WTC11 (cell line): ENCODE measurements at regions not wholly inside any gene's neighbourhood (a gene's known extent, or its start where the extent isn't known, plus 50 kb on each side); places are given as distances from the start of the nearest gene placed in this dataset.

ENCODE experiments used
- ATAC-seq: fragments of 200-7000 bp; cut with Tn5 transposase; 2 replicates; pipeline ENCODE4 v1.10.0; 2021; ENCODE audit warnings: mild to moderate bottlenecking, moderate library complexity
- CTCF ChIA-PET: fragments of 300-600 bp; sonication (Branson Sonifier 250); formaldehyde crosslinking; loops from one replicate; lab custom pipeline; 2021; ENCODE audit warnings: antibody characterized with exemption; lab: Charles Lee
- POLR2A ChIA-PET: fragments of 350-600 bp; sonication (Branson Sonifier 250); formaldehyde crosslinking; loops from one replicate; lab custom pipeline; 2021; ENCODE audit warnings: antibody characterized with exemption; lab: Charles Lee
- DNase-seq: peaks from one replicate; pipeline ENCODE4 v3.0.0; 2021; ENCODE audit warnings: low spot score
- H3K27ac Mint-ChIP-seq: 2 replicates; pipeline ENCODE4 v1.8.0; 2021; ENCODE audit warnings: mixed read lengths
- H3K27me3 Mint-ChIP-seq: 2 replicates; pipeline ENCODE4 v1.8.0; 2021; ENCODE audit warnings: low read depth, mild to moderate bottlenecking, moderate library complexity, mixed read lengths
- H3K36me3 Mint-ChIP-seq: 2 replicates; pipeline ENCODE4 v1.8.0; 2021; ENCODE audit warnings: mixed read lengths
- H3K4me1 Mint-ChIP-seq: 2 replicates; pipeline ENCODE4 v1.8.0; 2022; ENCODE audit warnings: mixed read lengths
- H3K4me3 Mint-ChIP-seq: 2 replicates; pipeline ENCODE4 v1.8.0; 2021; ENCODE audit warnings: mild to moderate bottlenecking, moderate library complexity, mixed read lengths
- H3K9me3 Mint-ChIP-seq: 2 replicates; pipeline ENCODE4 v1.8.0; 2021; ENCODE audit warnings: mixed read lengths
- AFF4 ChIP-seq: sonication (generic); formaldehyde crosslinking; IDR thresholded peaks from 2 replicates; pipeline ENCODE4 v1.8.1; 2023; ENCODE audit warnings: mild to moderate bottlenecking, missing genetic modification reagents, borderline replicate concordance
- ERG ChIP-seq: fragments of 250-450 bp; sonication (Bioruptor Pico); IDR thresholded peaks from 2 replicates; pipeline ENCODE4 v1.8.0; 2021; ENCODE audit warnings: mild to moderate bottlenecking
- FOXJ3 ChIP-seq: sonication (generic); formaldehyde crosslinking; IDR thresholded peaks from 2 replicates; pipeline ENCODE4 v1.9.0; 2021; ENCODE audit warnings: missing genetic modification reagents, mild to moderate bottlenecking, borderline replicate concordance
- FOXP1 ChIP-seq: sonication (generic); formaldehyde crosslinking; IDR thresholded peaks from 2 replicates; pipeline ENCODE4 v1.8.0; 2022; ENCODE audit warnings: missing genetic modification reagents, mild to moderate bottlenecking, moderate library complexity, borderline replicate concordance
- GABPB1 ChIP-seq: sonication (generic); formaldehyde crosslinking; IDR thresholded peaks from 2 replicates; pipeline ENCODE4 v1.8.1; 2023; ENCODE audit warnings: mild to moderate bottlenecking, missing genetic modification reagents
- GRHL2 ChIP-seq: fragments of 250-450 bp; sonication (Bioruptor Pico); IDR thresholded peaks from 2 replicates; pipeline ENCODE4 v1.8.0; 2022; ENCODE audit warnings: mild to moderate bottlenecking, moderate library complexity; ENCODE audit not compliant: insufficient replicate concordance, severe bottlenecking
- GTF2I ChIP-seq: fragments of 250-450 bp; sonication (Bioruptor Pico); conservative IDR thresholded peaks from 2 replicates; pipeline ENCODE4 v1.4.0; 2021; ENCODE audit warnings: mild to moderate bottlenecking
- HMGA2 ChIP-seq: fragments of 250-450 bp; sonication (Bioruptor Pico); IDR thresholded peaks from 2 replicates; pipeline ENCODE4 v1.4.0; 2021; ENCODE audit warnings: mild to moderate bottlenecking, moderate library complexity
- NFYB ChIP-seq: sonication (generic); formaldehyde crosslinking; conservative IDR thresholded peaks from 2 replicates; pipeline ENCODE4 v1.8.0; 2022; ENCODE audit warnings: low read depth, missing genetic modification reagents
- SOX15 ChIP-seq: fragments of 250-450 bp; sonication (Bioruptor Pico); IDR thresholded peaks from 2 replicates; pipeline ENCODE4 v1.9.0; 2021; ENCODE audit warnings: mild to moderate bottlenecking
- TEAD1 ChIP-seq: sonication (generic); formaldehyde crosslinking; IDR thresholded peaks from 2 replicates; pipeline ENCODE4 v1.8.0; 2022; ENCODE audit warnings: mild to moderate bottlenecking, missing genetic modification reagents
- ZBTB21 ChIP-seq: sonication (generic); formaldehyde crosslinking; IDR thresholded peaks from 2 replicates; pipeline ENCODE4 v1.8.1; 2023; ENCODE audit warnings: mild to moderate bottlenecking, missing genetic modification reagents, borderline replicate concordance
- ZNF232 ChIP-seq: sonication (generic); formaldehyde crosslinking; IDR thresholded peaks from 2 replicates; pipeline ENCODE4 v1.8.0; 2022; ENCODE audit warnings: mild to moderate bottlenecking, missing genetic modification reagents
- TF ChIP-seq, protein P1 (sequence below): sonication (generic); formaldehyde crosslinking; IDR thresholded peaks from 2 replicates; pipeline ENCODE4 v1.8.1; 2022; ENCODE audit warnings: mild to moderate bottlenecking, moderate library complexity, missing genetic modification reagents
- TF ChIP-seq, protein P2 (sequence below): sonication (generic); formaldehyde crosslinking; IDR thresholded peaks from 2 replicates; pipeline ENCODE4 v1.8.1; 2022; ENCODE audit warnings: mild to moderate bottlenecking, missing genetic modification reagents, moderate library complexity, borderline replicate concordance
- TF ChIP-seq, protein P3 (sequence below): sonication (generic); formaldehyde crosslinking; IDR thresholded peaks from 2 replicates; pipeline ENCODE4 v1.8.1; 2023; ENCODE audit warnings: mild to moderate bottlenecking, moderate library complexity, missing genetic modification reagents
- TF ChIP-seq, protein P4 (sequence below): sonication (generic); formaldehyde crosslinking; IDR thresholded peaks from 2 replicates; pipeline ENCODE4 v1.8.1; 2022; ENCODE audit warnings: low read depth, mild to moderate bottlenecking, moderate library complexity, missing genetic modification reagents, borderline replicate concordance
- TF ChIP-seq, protein P5 (sequence below): sonication (generic); formaldehyde crosslinking; IDR thresholded peaks from 2 replicates; pipeline ENCODE4 v1.8.0; 2023; ENCODE audit warnings: missing genetic modification reagents, mild to moderate bottlenecking, borderline replicate concordance
- TF ChIP-seq, protein P6 (sequence below): sonication (generic); formaldehyde crosslinking; IDR thresholded peaks from 2 replicates; pipeline ENCODE4 v1.8.0; 2022; ENCODE audit warnings: mild to moderate bottlenecking, missing genetic modification reagents

DNA sequence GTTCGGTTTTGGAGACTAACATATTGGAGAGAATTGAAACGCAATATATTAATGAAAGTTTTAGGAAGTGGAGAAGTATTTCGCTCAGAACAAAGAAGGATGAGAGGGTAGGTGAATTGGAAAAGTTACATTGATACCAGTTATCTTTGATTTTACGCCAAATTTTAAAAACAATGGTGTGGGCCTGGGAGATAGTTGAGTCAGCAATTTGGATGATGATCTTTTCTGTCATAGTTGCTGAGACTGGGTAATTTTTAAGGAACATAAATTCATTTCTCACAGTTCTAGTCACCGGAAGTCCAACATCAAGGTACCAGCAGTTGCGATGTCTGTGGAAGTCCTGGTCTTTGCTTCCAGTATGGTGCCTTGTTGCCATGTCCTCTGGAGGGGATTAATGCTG, 644.8 kb upstream of the LCORL start:
- ChIA-PET CTCF (interaction anchor here (0.6 kb wide), 1 partner anchor 1390 kb away, joined by 5 read pairs; no protein-coding TSS in a partner anchor), POLR2A (no interaction called here)
- H3K27me3 Mint-ChIP-seq = no peaks in the 10 kb centered on the region
- H3K4me3 Mint-ChIP-seq = no peak overlapping the region
- TF ChIP-seq, protein P1, sequence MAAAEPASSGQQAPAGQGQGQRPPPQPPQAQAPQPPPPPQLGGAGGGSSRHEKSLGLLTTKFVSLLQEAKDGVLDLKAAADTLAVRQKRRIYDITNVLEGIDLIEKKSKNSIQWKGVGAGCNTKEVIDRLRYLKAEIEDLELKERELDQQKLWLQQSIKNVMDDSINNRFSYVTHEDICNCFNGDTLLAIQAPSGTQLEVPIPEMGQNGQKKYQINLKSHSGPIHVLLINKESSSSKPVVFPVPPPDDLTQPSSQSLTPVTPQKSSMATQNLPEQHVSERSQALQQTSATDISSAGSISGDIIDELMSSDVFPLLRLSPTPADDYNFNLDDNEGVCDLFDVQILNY (CRISPR knock-in tag) = no peak
- TF ChIP-seq AFF4 (CRISPR knock-in tag) (no peak), SOX15 (CRISPR knock-in tag) (no peak), FOXP1 (CRISPR knock-in tag) (no peak), ZNF232 (CRISPR knock-in tag) (no peak), HMGA2 (no peak), ERG (CRISPR knock-in tag) (no peak), ZBTB21 (CRISPR knock-in tag) (no peak), GTF2I (no peak), NFYB (CRISPR knock-in tag) (no peak), GABPB1 (CRISPR knock-in tag) (no peak), TEAD1 (CRISPR knock-in tag) (no peak), GRHL2 (CRISPR knock-in tag) (no peak), FOXJ3 (CRISPR knock-in tag) (no peak)
- TF ChIP-seq, protein P2, sequence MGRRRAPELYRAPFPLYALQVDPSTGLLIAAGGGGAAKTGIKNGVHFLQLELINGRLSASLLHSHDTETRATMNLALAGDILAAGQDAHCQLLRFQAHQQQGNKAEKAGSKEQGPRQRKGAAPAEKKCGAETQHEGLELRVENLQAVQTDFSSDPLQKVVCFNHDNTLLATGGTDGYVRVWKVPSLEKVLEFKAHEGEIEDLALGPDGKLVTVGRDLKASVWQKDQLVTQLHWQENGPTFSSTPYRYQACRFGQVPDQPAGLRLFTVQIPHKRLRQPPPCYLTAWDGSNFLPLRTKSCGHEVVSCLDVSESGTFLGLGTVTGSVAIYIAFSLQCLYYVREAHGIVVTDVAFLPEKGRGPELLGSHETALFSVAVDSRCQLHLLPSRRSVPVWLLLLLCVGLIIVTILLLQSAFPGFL (CRISPR knock-in tag) = no peak
- TF ChIP-seq, protein P3, sequence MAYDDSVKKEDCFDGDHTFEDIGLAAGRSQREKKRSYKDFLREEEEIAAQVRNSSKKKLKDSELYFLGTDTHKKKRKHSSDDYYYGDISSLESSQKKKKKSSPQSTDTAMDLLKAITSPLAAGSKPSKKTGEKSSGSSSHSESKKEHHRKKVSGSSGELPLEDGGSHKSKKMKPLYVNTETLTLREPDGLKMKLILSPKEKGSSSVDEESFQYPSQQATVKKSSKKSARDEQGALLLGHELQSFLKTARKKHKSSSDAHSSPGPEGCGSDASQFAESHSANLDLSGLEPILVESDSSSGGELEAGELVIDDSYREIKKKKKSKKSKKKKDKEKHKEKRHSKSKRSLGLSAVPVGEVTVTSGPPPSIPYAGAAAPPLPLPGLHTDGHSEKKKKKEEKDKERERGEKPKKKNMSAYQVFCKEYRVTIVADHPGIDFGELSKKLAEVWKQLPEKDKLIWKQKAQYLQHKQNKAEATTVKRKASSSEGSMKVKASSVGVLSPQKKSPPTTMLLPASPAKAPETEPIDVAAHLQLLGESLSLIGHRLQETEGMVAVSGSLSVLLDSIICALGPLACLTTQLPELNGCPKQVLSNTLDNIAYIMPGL (CRISPR knock-in tag) = no peak
- TF ChIP-seq, protein P4, sequence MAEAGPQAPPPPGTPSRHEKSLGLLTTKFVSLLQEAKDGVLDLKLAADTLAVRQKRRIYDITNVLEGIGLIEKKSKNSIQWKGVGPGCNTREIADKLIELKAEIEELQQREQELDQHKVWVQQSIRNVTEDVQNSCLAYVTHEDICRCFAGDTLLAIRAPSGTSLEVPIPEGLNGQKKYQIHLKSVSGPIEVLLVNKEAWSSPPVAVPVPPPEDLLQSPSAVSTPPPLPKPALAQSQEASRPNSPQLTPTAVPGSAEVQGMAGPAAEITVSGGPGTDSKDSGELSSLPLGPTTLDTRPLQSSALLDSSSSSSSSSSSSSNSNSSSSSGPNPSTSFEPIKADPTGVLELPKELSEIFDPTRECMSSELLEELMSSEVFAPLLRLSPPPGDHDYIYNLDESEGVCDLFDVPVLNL (CRISPR knock-in tag) = no peak
- TF ChIP-seq, protein P5, sequence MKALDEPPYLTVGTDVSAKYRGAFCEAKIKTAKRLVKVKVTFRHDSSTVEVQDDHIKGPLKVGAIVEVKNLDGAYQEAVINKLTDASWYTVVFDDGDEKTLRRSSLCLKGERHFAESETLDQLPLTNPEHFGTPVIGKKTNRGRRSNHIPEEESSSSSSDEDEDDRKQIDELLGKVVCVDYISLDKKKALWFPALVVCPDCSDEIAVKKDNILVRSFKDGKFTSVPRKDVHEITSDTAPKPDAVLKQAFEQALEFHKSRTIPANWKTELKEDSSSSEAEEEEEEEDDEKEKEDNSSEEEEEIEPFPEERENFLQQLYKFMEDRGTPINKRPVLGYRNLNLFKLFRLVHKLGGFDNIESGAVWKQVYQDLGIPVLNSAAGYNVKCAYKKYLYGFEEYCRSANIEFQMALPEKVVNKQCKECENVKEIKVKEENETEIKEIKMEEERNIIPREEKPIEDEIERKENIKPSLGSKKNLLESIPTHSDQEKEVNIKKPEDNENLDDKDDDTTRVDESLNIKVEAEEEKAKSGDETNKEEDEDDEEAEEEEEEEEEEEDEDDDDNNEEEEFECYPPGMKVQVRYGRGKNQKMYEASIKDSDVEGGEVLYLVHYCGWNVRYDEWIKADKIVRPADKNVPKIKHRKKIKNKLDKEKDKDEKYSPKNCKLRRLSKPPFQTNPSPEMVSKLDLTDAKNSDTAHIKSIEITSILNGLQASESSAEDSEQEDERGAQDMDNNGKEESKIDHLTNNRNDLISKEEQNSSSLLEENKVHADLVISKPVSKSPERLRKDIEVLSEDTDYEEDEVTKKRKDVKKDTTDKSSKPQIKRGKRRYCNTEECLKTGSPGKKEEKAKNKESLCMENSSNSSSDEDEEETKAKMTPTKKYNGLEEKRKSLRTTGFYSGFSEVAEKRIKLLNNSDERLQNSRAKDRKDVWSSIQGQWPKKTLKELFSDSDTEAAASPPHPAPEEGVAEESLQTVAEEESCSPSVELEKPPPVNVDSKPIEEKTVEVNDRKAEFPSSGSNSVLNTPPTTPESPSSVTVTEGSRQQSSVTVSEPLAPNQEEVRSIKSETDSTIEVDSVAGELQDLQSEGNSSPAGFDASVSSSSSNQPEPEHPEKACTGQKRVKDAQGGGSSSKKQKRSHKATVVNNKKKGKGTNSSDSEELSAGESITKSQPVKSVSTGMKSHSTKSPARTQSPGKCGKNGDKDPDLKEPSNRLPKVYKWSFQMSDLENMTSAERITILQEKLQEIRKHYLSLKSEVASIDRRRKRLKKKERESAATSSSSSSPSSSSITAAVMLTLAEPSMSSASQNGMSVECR = no peak
- TF ChIP-seq, protein P6, sequence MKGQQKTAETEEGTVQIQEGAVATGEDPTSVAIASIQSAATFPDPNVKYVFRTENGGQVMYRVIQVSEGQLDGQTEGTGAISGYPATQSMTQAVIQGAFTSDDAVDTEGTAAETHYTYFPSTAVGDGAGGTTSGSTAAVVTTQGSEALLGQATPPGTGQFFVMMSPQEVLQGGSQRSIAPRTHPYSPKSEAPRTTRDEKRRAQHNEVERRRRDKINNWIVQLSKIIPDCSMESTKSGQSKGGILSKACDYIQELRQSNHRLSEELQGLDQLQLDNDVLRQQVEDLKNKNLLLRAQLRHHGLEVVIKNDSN (CRISPR knock-in tag) = no peak
- ATAC-seq = no peak
- DNase-seq = no peak
- H3K9me3 Mint-ChIP-seq = peaks cover 45% of the 10 kb centered on the region
- H3K36me3 Mint-ChIP-seq = peaks cover 6% of the 10 kb centered on the region
- H3K4me1 Mint-ChIP-seq = no peaks in the 10 kb centered on the region
- H3K27ac Mint-ChIP-seq = no peak overlapping the region
